Astrocyte (in vitro differentiated cells and primary cell): ENCODE measurements at regions not wholly inside any gene's neighbourhood (a gene's known extent, or its start where the extent isn't known, plus 50 kb on each side); places are given as distances from the start of the nearest gene placed in this dataset.

Experiments used
- EZH2 ChIP-seq: IDR thresholded peaks from 2 replicates; pipeline ENCODE4 v1.6.1; 2012; ENCODE audit warnings: mild to moderate bottlenecking, low read length, inconsistent platforms; ENCODE audit not compliant: insufficient read depth
- TF ChIP-seq, protein P1 (sequence below): IDR thresholded peaks from 2 replicates; pipeline ENCODE4 v1.5.1; 2011; ENCODE audit warnings: low read depth, mild to moderate bottlenecking, inconsistent platforms, low read length, moderate library complexity; ENCODE audit not compliant: insufficient read depth

DNA sequence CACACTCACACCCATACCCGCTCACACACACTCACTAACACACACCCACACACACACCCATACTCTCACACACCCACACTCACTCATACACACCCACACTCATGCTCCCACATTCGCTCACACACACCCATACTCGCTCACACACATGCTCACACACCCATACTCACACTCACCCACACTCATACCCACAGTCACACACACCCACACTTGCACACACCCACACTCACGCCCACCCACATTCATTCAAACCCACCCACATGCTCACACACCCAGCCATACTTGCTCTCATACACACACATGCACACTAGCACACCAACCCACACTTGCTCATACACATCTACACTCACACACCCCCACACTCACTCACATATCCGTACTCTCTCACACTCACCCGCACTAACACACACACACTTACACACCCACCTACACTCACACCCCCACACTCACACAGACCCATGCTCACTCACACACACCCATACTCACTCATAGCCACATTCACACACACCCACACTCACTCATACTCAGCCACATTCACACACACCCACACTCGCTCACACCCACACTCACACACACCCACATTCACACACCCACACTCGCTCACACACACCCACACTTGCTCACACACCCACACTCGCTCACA is 322.4 kb upstream of the N4BP1 start:
- TF ChIP-seq, protein P1, sequence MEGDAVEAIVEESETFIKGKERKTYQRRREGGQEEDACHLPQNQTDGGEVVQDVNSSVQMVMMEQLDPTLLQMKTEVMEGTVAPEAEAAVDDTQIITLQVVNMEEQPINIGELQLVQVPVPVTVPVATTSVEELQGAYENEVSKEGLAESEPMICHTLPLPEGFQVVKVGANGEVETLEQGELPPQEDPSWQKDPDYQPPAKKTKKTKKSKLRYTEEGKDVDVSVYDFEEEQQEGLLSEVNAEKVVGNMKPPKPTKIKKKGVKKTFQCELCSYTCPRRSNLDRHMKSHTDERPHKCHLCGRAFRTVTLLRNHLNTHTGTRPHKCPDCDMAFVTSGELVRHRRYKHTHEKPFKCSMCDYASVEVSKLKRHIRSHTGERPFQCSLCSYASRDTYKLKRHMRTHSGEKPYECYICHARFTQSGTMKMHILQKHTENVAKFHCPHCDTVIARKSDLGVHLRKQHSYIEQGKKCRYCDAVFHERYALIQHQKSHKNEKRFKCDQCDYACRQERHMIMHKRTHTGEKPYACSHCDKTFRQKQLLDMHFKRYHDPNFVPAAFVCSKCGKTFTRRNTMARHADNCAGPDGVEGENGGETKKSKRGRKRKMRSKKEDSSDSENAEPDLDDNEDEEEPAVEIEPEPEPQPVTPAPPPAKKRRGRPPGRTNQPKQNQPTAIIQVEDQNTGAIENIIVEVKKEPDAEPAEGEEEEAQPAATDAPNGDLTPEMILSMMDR = no peak
- no peak for TF ChIP-seq EZH2
